BE2C (cell line): ENCODE measurements at regions not wholly inside any gene's neighbourhood (a gene's known extent, or its start where the extent isn't known, plus 50 kb on each side); places are given as distances from the start of the nearest gene placed in this dataset.

Experiments used
- DNase-seq: peaks from one replicate; pipeline ENCODE4 v3.0.0-alpha.2; 2020
- H3K27me3 ChIP-seq: fragments of 250-450 bp; sonication (Bioruptor Pico); 2 replicates; pipeline ENCODE4 v1.5.1; 2020; ENCODE audit warnings: mild to moderate bottlenecking
- H3K36me3 ChIP-seq: fragments of 250-450 bp; sonication (Bioruptor Pico); 2 replicates; pipeline ENCODE4 v1.5.1; 2020; ENCODE audit warnings: mild to moderate bottlenecking
- H3K4me1 ChIP-seq: fragments of 250-450 bp; sonication (Bioruptor Pico); 2 replicates; pipeline ENCODE4 v1.5.1; 2020
- H3K4me3 ChIP-seq: 2 replicates; pipeline ENCODE4 v1.5.1; 2011; ENCODE audit warnings: low read depth, low read length
- H3K9me3 ChIP-seq: fragments of 250-450 bp; sonication (Bioruptor Pico); 2 replicates; pipeline ENCODE4 v1.5.1; 2020
- TF ChIP-seq, protein P1 (sequence below): IDR thresholded peaks from 2 replicates; pipeline ENCODE4 v1.5.1; 2012; ENCODE audit warnings: mild to moderate bottlenecking, low read depth, low read length

DNA sequence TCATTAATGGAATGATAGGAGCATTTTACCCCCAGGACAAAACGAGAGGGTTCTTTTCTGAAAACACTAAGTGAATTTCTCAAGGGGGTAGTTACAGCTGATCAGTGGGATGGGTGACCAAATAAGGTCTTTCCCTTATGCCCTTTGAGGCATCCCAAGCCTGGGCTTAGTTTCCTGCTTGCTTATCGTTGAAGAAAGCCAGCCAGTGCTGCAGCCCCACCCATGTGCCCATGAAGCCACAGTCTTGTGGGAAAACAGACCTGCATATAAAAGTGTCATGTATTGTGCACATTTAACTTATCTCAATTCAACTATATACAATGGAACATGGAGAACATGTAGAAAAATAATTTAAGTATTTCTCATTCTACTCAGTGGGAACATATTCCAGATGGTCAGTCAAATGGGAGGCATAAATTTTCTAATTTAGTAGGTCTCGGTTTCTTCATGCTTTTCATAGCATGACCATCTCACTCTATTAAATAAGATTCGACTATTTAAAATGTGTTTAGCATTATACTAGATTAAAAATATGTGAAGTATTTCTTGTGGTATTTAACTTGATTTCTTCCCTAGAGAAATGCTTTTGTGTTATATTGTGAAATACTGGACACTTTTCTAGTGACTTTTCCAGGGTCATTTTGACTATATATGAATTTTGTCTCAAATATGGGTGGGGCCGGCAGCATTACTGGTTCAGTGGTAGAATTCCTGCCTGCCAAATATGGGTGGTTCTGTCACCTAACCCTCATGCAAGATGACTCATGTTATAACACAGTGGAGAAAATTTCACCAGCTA is 189.7 kb upstream of the SGCD start:
- H3K4me3 ChIP-seq: no peak overlapping the region
- no peaks in the 10 kb centered on the region for H3K36me3 ChIP-seq
- TF ChIP-seq, protein P1, sequence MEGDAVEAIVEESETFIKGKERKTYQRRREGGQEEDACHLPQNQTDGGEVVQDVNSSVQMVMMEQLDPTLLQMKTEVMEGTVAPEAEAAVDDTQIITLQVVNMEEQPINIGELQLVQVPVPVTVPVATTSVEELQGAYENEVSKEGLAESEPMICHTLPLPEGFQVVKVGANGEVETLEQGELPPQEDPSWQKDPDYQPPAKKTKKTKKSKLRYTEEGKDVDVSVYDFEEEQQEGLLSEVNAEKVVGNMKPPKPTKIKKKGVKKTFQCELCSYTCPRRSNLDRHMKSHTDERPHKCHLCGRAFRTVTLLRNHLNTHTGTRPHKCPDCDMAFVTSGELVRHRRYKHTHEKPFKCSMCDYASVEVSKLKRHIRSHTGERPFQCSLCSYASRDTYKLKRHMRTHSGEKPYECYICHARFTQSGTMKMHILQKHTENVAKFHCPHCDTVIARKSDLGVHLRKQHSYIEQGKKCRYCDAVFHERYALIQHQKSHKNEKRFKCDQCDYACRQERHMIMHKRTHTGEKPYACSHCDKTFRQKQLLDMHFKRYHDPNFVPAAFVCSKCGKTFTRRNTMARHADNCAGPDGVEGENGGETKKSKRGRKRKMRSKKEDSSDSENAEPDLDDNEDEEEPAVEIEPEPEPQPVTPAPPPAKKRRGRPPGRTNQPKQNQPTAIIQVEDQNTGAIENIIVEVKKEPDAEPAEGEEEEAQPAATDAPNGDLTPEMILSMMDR: no peak
- no peaks in the 10 kb centered on the region for H3K27me3 ChIP-seq
- no peaks in the 10 kb centered on the region for H3K4me1 ChIP-seq
- H3K9me3 ChIP-seq: no peaks in the 10 kb centered on the region
- no peak for DNase-seq

DNA sequence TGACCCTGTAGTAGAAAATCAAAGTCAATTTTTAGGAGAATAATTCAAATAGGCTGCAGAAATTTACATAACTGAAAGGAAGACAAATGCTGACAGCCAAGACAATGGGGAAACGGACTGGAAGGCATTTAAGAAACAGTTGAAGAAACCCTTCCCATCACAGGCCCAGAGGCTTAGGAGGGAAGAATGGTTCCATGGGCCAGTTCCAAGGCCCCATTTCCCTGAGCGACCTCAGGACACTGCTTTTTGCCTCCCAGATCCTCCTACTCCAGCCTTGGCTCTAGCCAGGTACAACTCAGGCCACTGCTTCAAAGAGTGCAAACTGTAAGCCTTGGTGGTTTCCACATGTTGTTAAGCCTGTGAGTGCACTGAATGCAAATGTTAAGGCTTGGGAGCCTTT is 184.1 kb upstream of the SGCD start:
- no peak for DNase-seq
- H3K9me3 ChIP-seq: no peaks in the 10 kb centered on the region
- H3K4me3 ChIP-seq: no peak overlapping the region
- TF ChIP-seq, protein P1: no peak
- H3K36me3 ChIP-seq: no peaks in the 10 kb centered on the region
- no peaks in the 10 kb centered on the region for H3K27me3 ChIP-seq
- no peaks in the 10 kb centered on the region for H3K4me1 ChIP-seq

DNA sequence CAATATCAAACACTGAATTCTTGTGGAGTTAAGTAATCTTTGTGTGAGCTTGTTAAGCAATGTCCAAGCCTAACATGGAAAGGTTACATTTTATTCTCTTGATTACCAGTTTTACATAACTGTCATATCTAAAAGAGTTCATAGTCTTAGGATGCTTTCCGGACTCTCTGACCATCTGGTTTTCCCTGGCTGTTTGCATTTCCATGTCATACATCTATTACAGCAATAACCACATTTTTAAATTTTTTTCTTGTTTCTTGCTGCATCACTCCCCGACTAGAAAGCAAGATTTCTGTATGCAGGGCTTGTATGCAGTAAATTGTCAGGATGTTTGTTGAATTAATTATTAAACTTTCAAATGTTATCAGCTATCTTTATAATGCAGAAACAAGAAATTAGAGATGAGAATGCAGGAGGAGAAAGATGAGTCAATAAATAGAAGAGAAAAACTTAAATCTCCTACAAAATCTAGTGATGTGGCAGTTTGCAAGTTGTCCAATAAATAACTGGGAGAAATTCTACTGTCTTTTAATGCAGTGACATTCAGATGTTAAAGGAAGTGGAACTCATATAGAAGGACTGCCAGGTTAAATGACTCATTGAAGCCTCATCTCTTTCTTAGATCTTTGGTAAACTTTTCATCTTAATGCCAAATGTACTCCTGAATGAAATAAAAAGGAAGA is 179.6 kb upstream of the SGCD start:
- no peak overlapping the region for H3K4me3 ChIP-seq
- no peaks in the 10 kb centered on the region for H3K27me3 ChIP-seq
- no peaks in the 10 kb centered on the region for H3K4me1 ChIP-seq
- no peaks in the 10 kb centered on the region for H3K36me3 ChIP-seq
- no peaks in the 10 kb centered on the region; the same call in 1 of the 2 replicates for H3K9me3 ChIP-seq
- TF ChIP-seq, protein P1: no peak
- DNase-seq: no peak

DNA sequence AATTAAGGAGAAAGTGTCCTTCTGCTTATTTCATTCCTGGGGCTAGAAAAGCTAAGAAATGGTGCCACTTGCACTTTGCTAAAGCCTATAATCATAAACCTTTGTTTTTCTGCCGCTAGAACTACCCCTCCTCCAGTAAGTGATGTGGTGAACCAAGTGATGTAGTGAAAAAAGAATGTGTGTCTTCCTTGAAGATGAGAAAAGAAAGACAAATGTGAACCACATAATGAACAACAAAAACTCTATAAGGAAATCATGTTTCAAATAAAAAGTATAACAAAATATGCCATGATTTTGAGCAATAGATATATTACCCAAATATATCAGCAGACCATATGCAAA is 179.0 kb upstream of the SGCD start:
- Histone ChIP-seq H3K9me3 (no peaks in the 10 kb centered on the region; the same call in 1 of the 2 replicates), H3K27me3 (no peaks in the 10 kb centered on the region), H3K4me1 (no peaks in the 10 kb centered on the region), H3K4me3 (no peak overlapping the region), H3K36me3 (no peaks in the 10 kb centered on the region)
- no peak for DNase-seq
- TF ChIP-seq, protein P1: no peak

DNA sequence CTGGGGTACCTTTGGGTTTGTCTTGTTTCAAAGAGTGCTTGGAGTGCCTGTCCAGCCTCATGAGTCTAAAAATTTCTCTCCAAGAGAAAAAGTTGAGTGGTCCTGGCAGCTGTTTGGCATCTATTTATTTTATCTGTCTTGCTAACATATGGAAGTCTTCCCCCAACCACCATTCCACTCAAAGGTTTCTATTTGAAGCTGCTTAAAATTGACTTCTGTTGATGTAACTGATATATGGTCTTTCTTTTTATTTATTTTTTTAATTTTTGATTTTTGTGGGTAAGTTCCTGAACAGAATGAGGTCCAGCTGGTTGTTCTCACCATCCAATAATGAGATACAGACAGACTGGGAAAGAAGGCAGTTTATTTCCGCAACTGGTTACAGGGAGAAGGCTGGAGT is 178.7 kb upstream of the SGCD start:
- TF ChIP-seq, protein P1: no peak
- Histone ChIP-seq H3K9me3 (no peaks in the 10 kb centered on the region; the same call in 1 of the 2 replicates), H3K27me3 (no peaks in the 10 kb centered on the region), H3K4me1 (no peaks in the 10 kb centered on the region), H3K36me3 (no peaks in the 10 kb centered on the region), H3K4me3 (no peak overlapping the region)
- DNase-seq: no peak

DNA sequence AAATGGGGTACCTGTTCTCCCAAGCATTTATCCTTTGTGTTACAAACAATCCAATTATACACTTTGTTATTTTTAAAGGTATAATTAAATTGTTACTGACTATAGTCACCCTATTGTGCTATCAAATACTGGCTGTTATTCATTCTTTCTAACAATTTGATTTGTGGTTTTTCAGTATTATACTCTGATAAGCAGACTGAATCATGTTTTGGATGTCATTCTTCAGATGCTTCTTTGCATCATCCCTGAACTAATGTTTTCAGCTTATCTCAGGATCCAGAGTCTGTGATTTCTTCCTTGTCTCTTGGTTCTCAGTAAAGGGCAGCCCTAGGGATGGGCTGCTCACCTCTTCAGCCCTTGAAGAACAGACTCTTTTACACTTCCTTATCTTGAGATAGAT is 177.8 kb upstream of the SGCD start:
- no peaks in the 10 kb centered on the region for H3K27me3 ChIP-seq
- DNase-seq: no peak
- no peaks in the 10 kb centered on the region for H3K4me1 ChIP-seq
- H3K9me3 ChIP-seq: no peaks in the 10 kb centered on the region; the same call in 1 of the 2 replicates
- H3K4me3 ChIP-seq: no peak overlapping the region
- TF ChIP-seq, protein P1: no peak
- H3K36me3 ChIP-seq: no peaks in the 10 kb centered on the region
